Testis (tissue), 2 donors: ENCODE measurements at regions not wholly inside any gene's neighbourhood (a gene's known extent, or its start where the extent isn't known, plus 50 kb on each side); places are given as distances from the start of the nearest gene placed in this dataset.

Experiments
- POLR2A ChIP-seq: fragments of 450-650 bp; IDR thresholded peaks from one replicate; pipeline ENCODE4 v1.6.1; 2017; ENCODE audit warnings: antibody characterized with exemption, mild to moderate bottlenecking, moderate library complexity
- TF ChIP-seq, protein P1 (sequence below), 3 experiments: fragments of 450-650 bp in 2 of 3; fragments of 200-600 bp in 1 of 3; sonication (generic) in 1 of 3; IDR thresholded peaks; one replicate each; pipeline ENCODE4 v1.5.1; 2016 to 2019; ENCODE audit warnings: antibody characterized with exemption in 3 of 3, mild to moderate bottlenecking in 2 of 3, moderate library complexity in 1 of 3

DNA sequence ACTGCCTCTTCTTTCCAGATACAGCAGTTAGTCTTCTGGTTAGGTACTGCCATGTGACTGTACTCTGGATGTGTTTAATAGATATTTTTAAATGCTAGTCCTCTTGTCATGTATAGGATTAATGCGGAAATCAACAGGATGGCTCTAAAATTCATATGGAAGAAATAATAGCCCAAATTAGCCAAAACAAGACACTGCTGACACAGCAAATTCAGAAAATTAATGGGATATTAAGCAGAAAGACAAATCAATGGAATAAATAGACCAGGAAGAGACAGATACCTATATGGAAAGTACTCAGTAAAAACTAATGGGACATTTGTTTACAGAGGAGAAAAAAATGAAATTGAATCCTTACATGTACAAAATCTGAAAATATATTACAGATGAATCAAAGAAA lies 679.3 kb upstream of the PCDH20 start:
- TF ChIP-seq, protein P1, sequence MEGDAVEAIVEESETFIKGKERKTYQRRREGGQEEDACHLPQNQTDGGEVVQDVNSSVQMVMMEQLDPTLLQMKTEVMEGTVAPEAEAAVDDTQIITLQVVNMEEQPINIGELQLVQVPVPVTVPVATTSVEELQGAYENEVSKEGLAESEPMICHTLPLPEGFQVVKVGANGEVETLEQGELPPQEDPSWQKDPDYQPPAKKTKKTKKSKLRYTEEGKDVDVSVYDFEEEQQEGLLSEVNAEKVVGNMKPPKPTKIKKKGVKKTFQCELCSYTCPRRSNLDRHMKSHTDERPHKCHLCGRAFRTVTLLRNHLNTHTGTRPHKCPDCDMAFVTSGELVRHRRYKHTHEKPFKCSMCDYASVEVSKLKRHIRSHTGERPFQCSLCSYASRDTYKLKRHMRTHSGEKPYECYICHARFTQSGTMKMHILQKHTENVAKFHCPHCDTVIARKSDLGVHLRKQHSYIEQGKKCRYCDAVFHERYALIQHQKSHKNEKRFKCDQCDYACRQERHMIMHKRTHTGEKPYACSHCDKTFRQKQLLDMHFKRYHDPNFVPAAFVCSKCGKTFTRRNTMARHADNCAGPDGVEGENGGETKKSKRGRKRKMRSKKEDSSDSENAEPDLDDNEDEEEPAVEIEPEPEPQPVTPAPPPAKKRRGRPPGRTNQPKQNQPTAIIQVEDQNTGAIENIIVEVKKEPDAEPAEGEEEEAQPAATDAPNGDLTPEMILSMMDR (IDR thresholded peaks at IDR 0.05) = no peak
- TF ChIP-seq POLR2A = no peak
